T-helper 9 cell (primary cell): ENCODE measurements at regions not wholly inside any gene's neighbourhood (a gene's known extent, or its start where the extent isn't known, plus 50 kb on each side); places are given as distances from the start of the nearest gene placed in this dataset.
"Not testable (repeated sequence)": the region's sequence is repeated elsewhere in the genome, so short reads cannot be mapped to it uniquely, and the experiment has no call there.

Source experiments
- DNase-seq: peaks from one replicate; pipeline ENCODE4 v3.0.0-alpha.2; 2020

- DNase-seq, result not testable (repeated sequence)
These were observed 67.8 kb upstream of the ETV3 start for GRCh38 chr1:157205982-157206381.

GRCh38 chr1:157203166-157203565, 65.0 kb upstream of the ETV3 start:
- DNase-seq, result no peak

GRCh38 chr1:157202331-157202730, 64.1 kb upstream of the ETV3 start:
- DNase-seq, result no peak

GRCh38 chr1:157201767-157202166, 63.6 kb upstream of the ETV3 start:
- DNase-seq, result no peak

- DNase-seq, result no peak
These were observed 62.3 kb upstream of the ETV3 start for GRCh38 chr1:157200451-157200850.

- DNase-seq, result no peak
These were observed 61.2 kb upstream of the ETV3 start for GRCh38 chr1:157199421-157199755.

GRCh38 chr1:157198619-157199420, 60.6 kb upstream of the ETV3 start:
- no peak for DNase-seq

GRCh38 chr1:157197906-157198435, 59.8 kb upstream of the ETV3 start:
- no peak for DNase-seq

- not testable (repeated sequence) for DNase-seq
These were observed 58.7 kb upstream of the ETV3 start for GRCh38 chr1:157196670-157197456.

GRCh38 chr1:157196245-157196543, 58.0 kb upstream of the ETV3 start:
- no peak for DNase-seq

GRCh38 chr1:157195521-157196244, 57.5 kb upstream of the ETV3 start:
- no peak for DNase-seq

- no peak for DNase-seq
These were observed 56.7 kb upstream of the ETV3 start for GRCh38 chr1:157194731-157195520.

GRCh38 chr1:157193702-157194391, 55.7 kb upstream of the ETV3 start:
- peak; percentile 14 for DNase-seq

GRCh38 chr1:157193219-157193618, 55.0 kb upstream of the ETV3 start:
- no peak for DNase-seq

GRCh38 chr1:157189986-157190982, 52.1 kb upstream of the ETV3 start:
- DNase-seq, result no peak

GRCh38 chr1:157189096-157189495, 50.9 kb upstream of the ETV3 start:
- DNase-seq, result no peak
